Stimulated activated CD4-positive, alpha-beta T cell treated with anti-CD3 and anti-CD28 coated beads, TNF-alpha, amount 100 ng/mL, for 24 hours (primary cell): ENCODE measurements at regions not wholly inside any gene's neighbourhood (a gene's known extent, or its start where the extent isn't known, plus 50 kb on each side); places are given as distances from the start of the nearest gene placed in this dataset.

Source experiments
- DNase-seq, 3 experiments: peaks; one replicate each; pipeline ENCODE4 v3.0.0-alpha.2; 2020; ENCODE audit warnings: low read depth in 3 of 3

GRCh38 chr20:21967481-21967880, 262.0 kb downstream of the PAX1 start:
- DNase-seq: no peak

- DNase-seq: no peak
These were observed 251.1 kb downstream of the PAX1 start for GRCh38 chr20:21956591-21956990.

- DNase-seq: no peak
These were observed 241.9 kb downstream of the PAX1 start for GRCh38 chr20:21947406-21947805.

GRCh38 chr20:21944227-21944626, 238.8 kb downstream of the PAX1 start:
- DNase-seq: no peak

GRCh38 chr20:21941941-21942805, 236.7 kb downstream of the PAX1 start:
- no peak for DNase-seq

GRCh38 chr20:21936720-21937380, 231.4 kb downstream of the PAX1 start:
- no peak for DNase-seq

GRCh38 chr20:21936261-21936660, 230.8 kb downstream of the PAX1 start:
- no peak for DNase-seq

GRCh38 chr20:21933526-21933925, 228.1 kb downstream of the PAX1 start:
- DNase-seq: no peak

- no peak for DNase-seq
These were observed 215.8 kb downstream of the PAX1 start for GRCh38 chr20:21921251-21921650.

GRCh38 chr20:21920211-21920610, 214.7 kb downstream of the PAX1 start:
- no peak for DNase-seq

- DNase-seq: no peak
These were observed 212.9 kb downstream of the PAX1 start for GRCh38 chr20:21918398-21918797.

- no peak for DNase-seq
These were observed 196.9 kb downstream of the PAX1 start for GRCh38 chr20:21902391-21902790.

- no peak for DNase-seq
These were observed 196.2 kb downstream of the PAX1 start for GRCh38 chr20:21901470-21902275.

GRCh38 chr20:21900431-21900830, 195.0 kb downstream of the PAX1 start:
- no peak for DNase-seq

- DNase-seq: no peak
These were observed 169.5 kb downstream of the PAX1 start for GRCh38 chr20:21874921-21875320.

- no peak for DNase-seq
These were observed 168.7 kb downstream of the PAX1 start for GRCh38 chr20:21874127-21874526.

GRCh38 chr20:21873291-21873690, 167.8 kb downstream of the PAX1 start:
- DNase-seq: no peak

GRCh38 chr20:21867811-21868210, 162.3 kb downstream of the PAX1 start:
- no peak for DNase-seq

- DNase-seq: no peak
These were observed 161.9 kb downstream of the PAX1 start for GRCh38 chr20:21867353-21867752.

GRCh38 chr20:21862956-21863355, 157.5 kb downstream of the PAX1 start:
- DNase-seq: no peak

- DNase-seq: no peak
These were observed 156.9 kb downstream of the PAX1 start for GRCh38 chr20:21862259-21862946.

GRCh38 chr20:21840991-21841390, 135.5 kb downstream of the PAX1 start:
- no peak for DNase-seq
